B cell (primary cell): ENCODE measurements at regions not wholly inside any gene's neighbourhood (a gene's known extent, or its start where the extent isn't known, plus 50 kb on each side); places are given as distances from the start of the nearest gene placed in this dataset.

Experiments
- CTCF ChIP-seq: fragments of 200-600 bp; IDR thresholded peaks from one replicate; pipeline ENCODE4 v1.8.0; 2022; ENCODE audit warnings: antibody characterized with exemption, mild to moderate bottlenecking
- EZH2 ChIP-seq: IDR thresholded peaks from 2 replicates; pipeline ENCODE4 v1.6.1; 2012; ENCODE audit warnings: borderline replicate concordance, low read depth, mild to moderate bottlenecking, moderate library complexity, low read length; ENCODE audit not compliant: insufficient read depth, poor library complexity, severe bottlenecking

GRCh38 chr13:31594056-31594455, 145.3 kb upstream of the RXFP2 start:
- no peak for TF ChIP-seq CTCF
- TF ChIP-seq EZH2: no peak
